RWPE2 (cell line): ENCODE measurements at regions not wholly inside any gene's neighbourhood (a gene's known extent, or its start where the extent isn't known, plus 50 kb on each side); places are given as distances from the start of the nearest gene placed in this dataset.

Experiments used
- ATAC-seq: fragments of 200-7000 bp; cut with Tn5 transposase; 3 replicates; pipeline ENCODE4 v1.9.1; 2021; ENCODE audit warnings: low read depth
- DNase-seq: peaks from one replicate; pipeline ENCODE4 v3.0.0-alpha.2; 2020; ENCODE audit warnings: low spot score
- H3K27ac ChIP-seq: fragments of 450-650 bp; 2 replicates; pipeline ENCODE4 v1.5.1; 2017; ENCODE audit warnings: mild to moderate bottlenecking; ENCODE audit not compliant: poor library complexity, severe bottlenecking
- H3K27me3 ChIP-seq: fragments of 250-450 bp; sonication (Bioruptor Pico); 2 replicates; pipeline ENCODE4 v1.5.1; 2021; ENCODE audit warnings: mild to moderate bottlenecking, moderate library complexity; ENCODE audit not compliant: insufficient read depth, poor library complexity, severe bottlenecking
- H3K36me3 ChIP-seq: fragments of 250-450 bp; sonication (Bioruptor Pico); 2 replicates; pipeline ENCODE4 v1.5.1; 2020; ENCODE audit warnings: low read depth, mild to moderate bottlenecking, moderate library complexity
- H3K4me1 ChIP-seq: fragments of 250-450 bp; sonication (Bioruptor Pico); 2 replicates; pipeline ENCODE4 v1.5.1; 2021; ENCODE audit warnings: mild to moderate bottlenecking, moderate library complexity; ENCODE audit not compliant: insufficient read depth, poor library complexity, severe bottlenecking
- H3K4me3 ChIP-seq: fragments of 250-450 bp; sonication (Bioruptor Pico); 2 replicates; pipeline ENCODE4 v1.5.1; 2021; ENCODE audit warnings: mild to moderate bottlenecking, moderate library complexity; ENCODE audit not compliant: severe bottlenecking
- H3K9me3 ChIP-seq: fragments of 250-450 bp; sonication (Bioruptor Pico); 2 replicates; pipeline ENCODE4 v1.5.1; 2021; ENCODE audit warnings: mild to moderate bottlenecking, moderate library complexity; ENCODE audit not compliant: severe bottlenecking
- CTCF ChIP-seq: fragments of 450-650 bp; IDR thresholded peaks from one replicate; pipeline ENCODE4 v1.5.1; 2017; ENCODE audit warnings: mild to moderate bottlenecking, moderate library complexity; ENCODE audit not compliant: poor library complexity, severe bottlenecking

- H3K27ac ChIP-seq = no peak overlapping the region
These were observed 252.6 kb upstream of the MAD2L1 start for GRCh38 chr4:120319046-120319767.

GRCh38 chr4:120318196-120318846 is 251.7 kb upstream of the MAD2L1 start:
- DNase-seq = no peak
- no peak for TF ChIP-seq CTCF
- Histone ChIP-seq H3K4me1 (no peaks in the 10 kb centered on the region), H3K27ac (no peak overlapping the region), H3K27me3 (no peaks in the 10 kb centered on the region), H3K9me3 (no peaks in the 10 kb centered on the region), H3K4me3 (no peak overlapping the region), H3K36me3 (no peaks in the 10 kb centered on the region)
- ATAC-seq = no peak

More at GRCh38 chr4:120319046-120319767, 252.6 kb upstream of the MAD2L1 start:
- DNase-seq (no peak), ATAC-seq (no peak)
- Histone ChIP-seq H3K27me3 (no peaks in the 10 kb centered on the region), H3K4me3 (no peak overlapping the region), H3K9me3 (no peaks in the 10 kb centered on the region), H3K4me1 (no peaks in the 10 kb centered on the region), H3K36me3 (no peaks in the 10 kb centered on the region)
- TF ChIP-seq CTCF = no peak

GRCh38 chr4:120317713-120318112 is 251.1 kb upstream of the MAD2L1 start:
- Histone ChIP-seq H3K4me1 (no peaks in the 10 kb centered on the region), H3K27me3 (no peaks in the 10 kb centered on the region), H3K27ac (no peak overlapping the region), H3K9me3 (no peaks in the 10 kb centered on the region), H3K4me3 (no peak overlapping the region), H3K36me3 (no peaks in the 10 kb centered on the region)
- ATAC-seq (no peak), DNase-seq (no peak)
- TF ChIP-seq CTCF = no peak

GRCh38 chr4:120316416-120316815 is 249.8 kb upstream of the MAD2L1 start:
- no peak overlapping the region for H3K27ac ChIP-seq
- no peaks in the 10 kb centered on the region for H3K36me3 ChIP-seq
- no peaks in the 10 kb centered on the region for H3K4me1 ChIP-seq
- no peaks in the 10 kb centered on the region for H3K9me3 ChIP-seq
- ATAC-seq = no peak
- H3K4me3 ChIP-seq = no peak overlapping the region
- TF ChIP-seq CTCF = no peak
- H3K27me3 ChIP-seq = no peaks in the 10 kb centered on the region
- DNase-seq = no peak

GRCh38 chr4:120314969-120315368 is 248.3 kb upstream of the MAD2L1 start:
- no peak overlapping the region for H3K4me3 ChIP-seq
- no peaks in the 10 kb centered on the region for H3K9me3 ChIP-seq
- no peaks in the 10 kb centered on the region for H3K27me3 ChIP-seq
- ATAC-seq (no peak), DNase-seq (no peak)
- H3K36me3 ChIP-seq = no peaks in the 10 kb centered on the region
- H3K4me1 ChIP-seq = no peaks in the 10 kb centered on the region
- no peak overlapping the region for H3K27ac ChIP-seq
- TF ChIP-seq CTCF = no peak
